ENCODE measurements at regions not wholly inside any gene's neighbourhood (a gene's known extent, or its start where the extent isn't known, plus 50 kb on each side); places are given as distances from the start of the nearest gene placed in this dataset.

GRCh38 chr4:133683967-133684366 is 517.6 kb downstream of the PABPC4L start:
- CTCF ChIA-PET: no interaction called here
- DNase-seq (ENCODE audit: low read depth, low spot score) (no peak), ATAC-seq (no peak)
- in situ Hi-C loops (cut with HindIII; ENCODE audit: low pct_unique_long_range_greater_than_20kb, low sequenced_read_pairs) (no loop called here), intact Hi-C loops (cut with micrococcal nuclease; ENCODE audit: unreplicated experiment) (no loop called here)
- POLR2A ChIA-PET: no interaction called here
- no peaks in the 10 kb centered on the region for H3K4me1 ChIP-seq (ENCODE audit: control insufficient read depth, insufficient read depth, low read length)
- H3K4me3 ChIP-seq (ENCODE audit: low read depth in 2 of 2, low read length in 2 of 2): no peak overlapping the region
- no peaks in the 10 kb centered on the region for H3K9me3 ChIP-seq (ENCODE audit: control insufficient read depth, insufficient read depth, low read depth, low read length)
- TF ChIP-seq REST (IDR thresholded peaks at IDR 0.05; ENCODE audit: insufficient read depth in 1 of 2, low read depth in 2 of 2, low read length in 1 of 2): no peak
- no peak for TF ChIP-seq SIN3A (IDR thresholded peaks at IDR 0.05; ENCODE audit: borderline replicate concordance, insufficient read depth, low read depth, low read length)
- TF ChIP-seq CTCF (IDR thresholded peaks at IDR 0.05): no peak
- no peak for TF ChIP-seq POLR2AphosphoS5 (IDR thresholded peaks at IDR 0.05; ENCODE audit: low read depth, low read length)
- no peak for TF ChIP-seq TCF7L2 (IDR thresholded peaks at IDR 0.05; ENCODE audit: low read depth, low read length)
- no peaks in the 10 kb centered on the region; the same call in 1 of the 2 replicates for H3K36me3 ChIP-seq (ENCODE audit: control insufficient read depth, insufficient read depth, low read length)
- no peak overlapping the region for H3K27ac ChIP-seq (ENCODE audit: low read length)
- no peaks in the 10 kb centered on the region for H3K27me3 ChIP-seq (ENCODE audit: control insufficient read depth, insufficient read depth, low read length)
- no TSS peak for BruUV-seq (replicated peaks)

GRCh38 chr4:133668061-133668851 is 519.2 kb downstream of the PCDH10 start:
- Histone ChIP-seq H3K4me1 (ENCODE audit: control insufficient read depth, insufficient read depth, low read length) (no peaks in the 10 kb centered on the region), H3K36me3 (ENCODE audit: control insufficient read depth, insufficient read depth, low read length) (no peaks in the 10 kb centered on the region), H3K9me3 (ENCODE audit: control insufficient read depth, insufficient read depth, low read depth, low read length) (no peaks in the 10 kb centered on the region), H3K27ac (ENCODE audit: low read length) (no peak overlapping the region), H3K4me3 (ENCODE audit: low read depth in 2 of 2, low read length in 2 of 2) (no peak overlapping the region), H3K27me3 (ENCODE audit: control insufficient read depth, insufficient read depth, low read length) (no peaks in the 10 kb centered on the region)
- CTCF ChIA-PET: no interaction called here
- POLR2A ChIA-PET: no interaction called here
- BruUV-seq (replicated peaks): no TSS peak
- DNase-seq (ENCODE audit: low read depth, low spot score) (no peak), ATAC-seq (no peak)
- intact Hi-C loops (cut with micrococcal nuclease; ENCODE audit: unreplicated experiment): no loop called here
- TF ChIP-seq SIN3A (IDR thresholded peaks at IDR 0.05; ENCODE audit: borderline replicate concordance, insufficient read depth, low read depth, low read length) (no peak), TCF7L2 (IDR thresholded peaks at IDR 0.05; ENCODE audit: low read depth, low read length) (no peak), REST (IDR thresholded peaks at IDR 0.05; ENCODE audit: insufficient read depth in 1 of 2, low read depth in 2 of 2, low read length in 1 of 2) (no peak), POLR2AphosphoS5 (IDR thresholded peaks at IDR 0.05; ENCODE audit: low read depth, low read length) (no peak), CTCF (IDR thresholded peaks at IDR 0.05) (no peak)
- in situ Hi-C loops (cut with HindIII; ENCODE audit: low pct_unique_long_range_greater_than_20kb, low sequenced_read_pairs): no loop called here

Data from Panc1 (cell line).